Activated CD8-positive, alpha-beta memory T cell treated with anti-CD3 and anti-CD28 coated beads for 4 hours (primary cell): ENCODE measurements at regions not wholly inside any gene's neighbourhood (a gene's known extent, or its start where the extent isn't known, plus 50 kb on each side); places are given as distances from the start of the nearest gene placed in this dataset.

Experiments
- DNase-seq, 2 donors: peaks; one replicate each; pipeline ENCODE4 v3.0.0-alpha.2; 2020; ENCODE audit warnings: low read depth in 2 of 2

- no peak for DNase-seq
These were observed 166.9 kb upstream of the CCND2 start for GRCh38 chr12:4106621-4107020.

- DNase-seq, result no peak
These were observed 168.8 kb upstream of the CCND2 start for GRCh38 chr12:4104722-4105244.

- no peak for DNase-seq
These were observed 174.3 kb upstream of the CCND2 start for GRCh38 chr12:4099276-4099675.

- DNase-seq, result no peak
These were observed 182.4 kb upstream of the CCND2 start for GRCh38 chr12:4091016-4091743.

- DNase-seq, result no peak
These were observed 183.6 kb upstream of the CCND2 start for GRCh38 chr12:4089956-4090355.

GRCh38 chr12:4089121-4089606 lies 184.4 kb upstream of the CCND2 start:
- DNase-seq, result no peak

GRCh38 chr12:4088451-4088850 lies 185.1 kb upstream of the CCND2 start:
- DNase-seq, result no peak

GRCh38 chr12:4086481-4086880 lies 187.1 kb upstream of the CCND2 start:
- no peak for DNase-seq

- DNase-seq, result no peak
These were observed 189.0 kb upstream of the CCND2 start for GRCh38 chr12:4084573-4084972.

GRCh38 chr12:4082809-4083403 lies 190.7 kb upstream of the CCND2 start:
- no peak for DNase-seq

GRCh38 chr12:4080213-4080612 lies 193.3 kb upstream of the CCND2 start:
- no peak for DNase-seq

GRCh38 chr12:4074129-4074528 lies 199.4 kb upstream of the CCND2 start:
- DNase-seq, result no peak

- DNase-seq, result no peak
These were observed 196.4 kb upstream of the PARP11 start for GRCh38 chr12:4069670-4070010.

- DNase-seq, result no peak
These were observed 195.9 kb upstream of the PARP11 start for GRCh38 chr12:4068981-4069669.

GRCh38 chr12:4064008-4064407 lies 190.8 kb upstream of the PARP11 start:
- no peak for DNase-seq

- no peak for DNase-seq
These were observed 186.8 kb upstream of the PARP11 start for GRCh38 chr12:4059898-4060568.

- DNase-seq, result no peak
These were observed 184.0 kb upstream of the PARP11 start for GRCh38 chr12:4056910-4057845.

GRCh38 chr12:4054630-4055029 lies 181.4 kb upstream of the PARP11 start:
- no peak for DNase-seq

- no peak for DNase-seq
These were observed 179.5 kb upstream of the PARP11 start for GRCh38 chr12:4052691-4053090.

- DNase-seq, result no peak
These were observed 178.4 kb upstream of the PARP11 start for GRCh38 chr12:4051596-4051995.

GRCh38 chr12:4050340-4050739 lies 177.1 kb upstream of the PARP11 start:
- no peak for DNase-seq
